HG03378 (cell line): ENCODE measurements at regions not wholly inside any gene's neighbourhood (a gene's known extent, or its start where the extent isn't known, plus 50 kb on each side); places are given as distances from the start of the nearest gene placed in this dataset.

ENCODE experiments used
- ATAC-seq: cut with Tn5 transposase; IDR thresholded peaks from one replicate; pipeline ENCODE4 v1.9.1; 2021; ENCODE audit warnings: mild to moderate bottlenecking, moderate library complexity; ENCODE audit not compliant: unreplicated experiment

DNA sequence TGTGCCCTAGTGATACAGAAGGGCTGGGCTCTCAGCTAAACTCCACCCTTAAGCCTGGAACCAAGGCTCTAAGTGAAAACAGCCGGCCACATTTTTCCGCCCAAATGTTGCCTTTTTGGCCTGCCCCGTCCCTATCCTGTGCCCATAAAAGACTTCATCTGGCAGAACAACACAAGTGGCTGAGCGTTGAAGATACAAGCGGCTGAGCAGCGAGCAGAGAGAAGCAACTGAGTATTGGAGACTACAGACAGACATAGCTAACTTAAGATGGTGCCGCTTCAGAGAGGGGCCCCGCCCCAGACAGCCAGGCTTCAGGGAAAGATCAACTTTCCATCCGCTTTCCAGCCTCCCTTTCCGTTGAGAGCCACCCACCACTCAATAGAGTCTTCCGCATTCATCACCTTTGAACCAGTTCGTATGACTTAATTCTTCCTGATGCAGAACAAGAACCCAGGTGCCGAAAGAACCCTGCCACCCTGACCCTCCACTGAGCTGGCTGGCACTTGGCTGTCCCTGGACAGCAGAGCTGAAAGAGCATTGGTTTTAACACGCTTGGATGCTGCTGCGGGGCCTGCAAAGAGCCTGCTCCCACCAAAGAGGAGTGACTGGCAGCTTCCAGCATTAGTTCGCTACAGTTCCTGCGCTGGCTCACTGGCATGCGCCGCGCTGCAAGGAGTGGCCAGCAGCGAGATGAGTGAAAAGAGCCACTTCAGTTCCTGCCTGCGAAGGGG lies 853.2 kb upstream of the INTU start:
- no peak for ATAC-seq

DNA sequence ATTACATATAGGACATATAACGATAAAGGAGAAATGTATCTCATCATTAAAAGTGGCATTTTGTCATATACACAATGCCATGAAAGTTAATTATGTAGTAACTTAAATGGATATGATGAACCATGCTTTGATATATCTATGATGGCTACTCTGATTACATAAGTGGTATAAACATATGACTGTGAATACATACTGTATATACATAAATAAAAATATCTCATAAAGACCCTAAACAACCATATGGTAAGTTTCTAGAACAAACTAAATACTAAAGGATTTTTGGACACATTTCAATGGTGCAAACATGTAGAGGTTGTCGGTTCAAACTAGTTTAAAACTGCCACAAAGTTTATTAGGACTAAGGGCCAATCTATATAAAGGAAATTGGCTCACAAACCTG lies 849.6 kb upstream of the INTU start:
- no peak for ATAC-seq

DNA sequence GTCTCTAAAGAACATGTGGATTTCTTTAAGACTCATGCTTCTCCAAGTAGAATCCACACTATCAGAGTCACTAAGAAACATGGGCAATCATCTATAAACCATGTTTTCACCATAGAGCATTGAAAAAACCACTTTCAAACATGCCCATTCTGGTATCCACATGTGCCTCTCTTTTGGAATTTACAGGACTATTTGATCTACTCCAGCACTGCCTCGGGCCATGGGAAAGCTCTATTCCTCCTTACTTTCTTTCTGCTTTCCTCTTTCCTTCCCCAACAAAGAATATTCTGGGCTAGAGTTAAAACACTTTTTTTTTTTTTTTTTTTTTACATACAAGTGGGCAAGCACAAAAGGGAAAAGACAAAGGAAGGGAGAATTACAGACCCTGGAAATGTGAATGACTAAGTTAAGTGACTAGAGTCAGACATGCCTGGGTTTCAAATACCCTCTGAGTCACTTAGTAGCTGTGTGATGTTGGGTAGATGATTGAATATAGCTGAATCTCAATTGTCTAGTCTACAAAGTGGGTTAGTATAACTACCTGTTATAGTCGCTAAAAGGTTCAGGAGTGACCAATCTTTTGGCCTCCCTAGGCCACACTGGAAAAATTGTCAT lies 847.7 kb upstream of the INTU start:
- ATAC-seq: no peak

DNA sequence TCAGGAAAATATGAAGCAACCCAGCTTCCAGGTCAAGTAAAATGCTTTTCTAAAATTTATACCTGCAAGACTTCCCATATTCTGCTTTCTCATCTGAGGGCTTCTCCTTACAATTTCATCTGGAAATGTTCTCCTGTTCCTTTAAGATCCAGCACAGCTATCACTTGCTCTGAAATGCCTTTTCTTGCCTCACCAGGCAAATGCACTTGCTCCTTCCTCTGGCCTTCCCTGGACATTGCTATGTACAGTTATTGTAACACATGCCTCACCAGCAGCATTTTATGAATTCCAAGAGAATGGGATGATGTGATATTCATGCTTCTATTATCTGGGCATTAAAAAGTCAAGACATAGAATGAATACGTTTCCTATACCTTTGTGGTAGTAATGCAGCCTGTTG lies 842.1 kb upstream of the INTU start:
- no peak for ATAC-seq

DNA sequence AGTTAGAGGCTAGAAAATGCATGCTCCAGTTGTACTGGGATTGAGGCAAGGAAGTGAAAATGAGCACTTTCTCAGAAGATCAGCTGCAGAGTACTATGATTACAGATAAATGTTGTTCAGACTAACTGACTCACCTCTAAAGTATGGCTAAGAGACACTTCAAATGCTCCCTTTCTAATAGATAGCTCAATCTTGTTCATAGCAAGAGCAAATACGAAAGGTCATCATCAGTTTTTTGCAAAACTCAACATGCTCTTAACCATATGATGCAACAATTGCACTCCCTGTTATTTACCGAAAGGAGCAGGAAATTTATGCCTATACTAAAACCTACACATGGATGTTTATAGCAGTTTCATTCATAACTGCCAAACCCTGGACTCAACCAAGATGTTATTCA lies 838.4 kb upstream of the INTU start:
- ATAC-seq: no peak

DNA sequence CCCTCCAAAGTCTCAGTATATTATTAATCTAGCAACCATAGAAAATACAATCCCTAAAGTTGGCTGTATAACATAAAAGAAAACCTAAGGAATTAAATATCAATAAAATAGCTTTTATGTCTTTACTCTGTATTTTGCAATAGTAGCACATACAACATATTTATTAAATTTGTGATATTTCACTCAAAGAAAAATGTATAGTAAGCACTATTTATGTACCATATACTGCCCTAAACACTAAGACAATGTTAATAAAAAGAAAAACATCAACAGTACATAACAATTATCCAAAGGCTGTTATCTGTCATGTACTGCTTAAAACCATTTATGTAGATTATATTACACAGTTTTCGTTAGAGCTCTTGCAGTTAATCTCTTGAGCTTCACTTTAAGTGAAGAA lies 834.5 kb upstream of the INTU start:
- no peak for ATAC-seq

DNA sequence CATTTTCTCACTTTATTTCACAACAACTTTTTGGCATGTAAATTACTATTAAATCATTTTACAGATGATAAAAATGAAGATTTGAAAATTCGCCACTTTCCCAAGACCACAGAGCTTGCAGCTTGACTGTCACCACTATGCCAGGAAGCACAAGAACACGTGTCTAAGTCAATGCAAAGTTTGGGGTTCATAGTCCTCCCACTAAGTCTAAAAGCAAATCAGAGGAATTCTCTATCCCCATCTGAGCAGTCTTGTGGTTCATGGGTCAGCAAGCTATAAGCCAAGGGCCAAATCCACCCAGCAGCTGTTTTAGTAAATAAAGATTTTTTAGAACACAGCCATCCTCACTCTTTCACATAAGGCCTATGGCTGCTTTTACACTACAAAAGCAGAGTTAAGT lies 833.3 kb upstream of the INTU start:
- ATAC-seq: no peak

DNA sequence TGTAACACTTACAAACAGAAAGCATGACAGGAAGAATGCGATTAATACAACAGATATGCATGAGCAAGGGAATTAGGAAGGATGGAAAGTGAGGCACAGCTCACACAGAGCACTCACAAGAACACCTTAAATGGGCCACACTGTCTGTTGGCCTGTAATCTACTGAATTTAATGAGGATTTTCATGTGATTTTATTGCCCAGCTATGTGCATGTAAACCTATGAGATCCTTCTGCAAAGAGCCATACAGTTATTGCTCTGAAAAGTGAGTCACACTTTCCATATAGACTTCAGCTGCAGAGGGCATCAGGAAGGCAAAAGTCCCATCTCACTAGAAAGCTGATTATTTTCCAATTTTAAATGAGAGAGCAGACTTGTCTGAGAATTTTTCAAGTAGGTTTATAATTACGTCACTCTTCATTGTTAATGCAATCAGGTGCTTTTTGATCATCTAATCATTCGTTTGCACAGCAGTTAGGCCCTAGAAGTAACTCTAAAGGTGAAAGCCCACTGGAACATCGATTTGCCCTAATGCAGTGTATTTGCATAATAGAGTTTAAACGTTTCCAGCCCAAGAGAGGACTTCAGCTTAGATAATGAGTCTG lies 832.7 kb upstream of the INTU start:
- ATAC-seq: no peak

DNA sequence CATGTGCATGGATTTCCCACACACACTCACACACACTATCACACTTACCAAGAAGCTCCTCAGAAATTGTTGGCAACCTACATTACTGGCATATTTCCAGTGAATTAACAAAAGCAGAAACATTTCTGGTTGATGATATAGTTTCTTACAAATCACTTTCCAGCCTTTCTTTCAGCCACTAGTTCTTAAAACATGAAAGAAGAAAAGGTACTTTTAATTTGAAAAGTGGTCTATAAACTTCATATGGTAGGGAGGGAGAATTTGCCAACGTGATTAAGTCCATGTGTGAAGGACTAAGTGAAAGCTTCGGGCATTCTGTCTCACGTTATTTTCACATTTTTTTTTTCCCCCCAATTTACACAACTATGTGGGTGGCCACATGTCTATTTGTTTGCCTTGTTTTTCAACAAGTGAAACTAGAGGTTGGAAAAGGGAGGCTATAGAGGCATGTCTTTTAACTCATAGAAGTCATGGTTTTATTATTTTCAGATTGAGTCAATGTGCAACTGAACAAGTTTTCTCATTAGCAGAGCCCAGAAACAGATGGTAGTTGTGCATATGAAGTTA lies 832.1 kb upstream of the INTU start:
- ATAC-seq: no peak

DNA sequence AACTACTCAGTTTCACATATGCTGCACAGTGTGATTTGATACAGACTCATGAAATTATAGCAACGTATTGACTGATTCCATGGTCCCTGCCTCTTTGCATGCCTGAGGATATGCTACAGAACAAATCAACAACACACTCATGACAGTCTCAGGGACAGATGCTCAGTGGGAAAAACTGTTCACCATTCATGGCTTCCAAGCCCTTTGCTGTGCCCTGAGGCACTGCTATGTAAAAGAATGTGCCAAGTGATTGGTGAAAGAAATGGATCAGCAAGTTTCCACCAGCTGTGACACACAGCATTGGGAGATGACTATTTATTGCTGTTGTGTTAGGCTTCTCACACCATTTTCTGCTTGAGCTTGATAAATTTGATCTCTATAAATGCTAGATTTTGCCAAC lies 825.6 kb upstream of the INTU start:
- ATAC-seq: no peak

DNA sequence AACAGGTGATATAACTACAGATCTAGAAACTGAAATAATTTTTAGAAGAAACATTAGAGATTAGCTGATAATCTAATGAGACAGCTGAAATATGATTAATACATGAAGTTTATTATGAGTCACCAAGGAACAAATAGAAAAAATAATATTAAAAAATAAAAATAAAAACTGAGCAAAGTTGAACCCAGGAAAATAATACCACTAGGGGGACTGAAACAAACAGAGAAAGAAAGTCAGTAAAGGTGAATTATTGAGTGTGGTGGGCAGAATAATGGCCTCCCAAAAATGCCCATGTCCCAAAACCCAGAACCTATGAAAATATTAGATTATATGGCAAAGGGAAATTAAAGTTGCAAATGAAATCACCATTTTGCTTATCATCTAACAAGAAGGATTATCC lies 820.7 kb upstream of the INTU start:
- no peak for ATAC-seq

DNA sequence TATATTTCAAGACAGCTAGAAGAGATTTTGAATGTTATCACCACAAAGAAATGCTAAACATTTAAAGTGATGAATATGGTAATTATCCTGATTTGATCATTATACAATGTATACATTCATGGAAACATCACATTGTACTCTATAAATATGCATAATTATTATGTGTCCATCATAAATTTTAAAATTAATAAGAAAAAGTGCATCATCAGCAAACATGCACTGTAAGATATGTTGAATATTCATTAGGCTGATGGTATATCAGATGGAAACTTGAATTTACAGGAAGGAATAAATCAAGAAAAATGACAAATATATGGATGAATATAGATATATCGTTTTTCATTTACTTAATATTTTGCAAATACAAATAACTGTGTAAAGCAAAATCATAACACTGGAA lies 812.1 kb upstream of the INTU start:
- no peak for ATAC-seq

DNA sequence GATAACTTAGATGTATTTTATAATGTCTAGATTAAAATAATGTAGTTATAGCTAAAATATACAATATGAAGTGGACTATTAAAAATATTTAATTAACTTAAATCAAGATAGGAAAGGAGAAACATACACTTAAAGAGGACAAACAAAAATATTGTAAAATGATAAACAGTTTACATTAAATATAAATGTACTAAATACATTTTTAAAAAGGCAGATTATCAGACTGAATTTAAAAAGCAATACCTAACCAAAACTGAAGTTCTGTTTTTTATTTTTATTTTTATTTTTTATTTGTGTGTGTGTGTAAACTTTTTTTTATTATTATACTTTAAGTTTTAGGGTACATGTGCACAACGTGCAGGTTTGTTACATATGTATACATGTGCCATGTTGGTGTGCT lies 811.6 kb upstream of the INTU start:
- no peak for ATAC-seq

DNA sequence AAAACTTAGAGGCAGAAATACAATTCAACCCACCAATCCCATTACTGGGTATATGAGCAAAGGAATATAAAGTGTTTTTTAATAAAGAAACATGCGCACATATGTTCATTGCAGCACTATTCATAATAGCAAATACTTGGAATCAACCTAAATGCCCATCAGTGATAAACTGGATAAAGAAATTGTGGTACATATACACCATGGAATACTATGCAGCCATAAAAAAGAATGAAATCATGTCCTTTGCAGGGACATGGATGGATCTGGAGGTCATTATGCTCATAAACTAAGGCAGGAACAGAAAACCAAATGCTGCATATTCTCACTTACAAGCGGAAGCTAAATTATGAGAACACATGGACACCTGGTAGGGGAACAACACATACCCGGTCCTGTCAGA lies 807.7 kb upstream of the INTU start:
- no peak for ATAC-seq

DNA sequence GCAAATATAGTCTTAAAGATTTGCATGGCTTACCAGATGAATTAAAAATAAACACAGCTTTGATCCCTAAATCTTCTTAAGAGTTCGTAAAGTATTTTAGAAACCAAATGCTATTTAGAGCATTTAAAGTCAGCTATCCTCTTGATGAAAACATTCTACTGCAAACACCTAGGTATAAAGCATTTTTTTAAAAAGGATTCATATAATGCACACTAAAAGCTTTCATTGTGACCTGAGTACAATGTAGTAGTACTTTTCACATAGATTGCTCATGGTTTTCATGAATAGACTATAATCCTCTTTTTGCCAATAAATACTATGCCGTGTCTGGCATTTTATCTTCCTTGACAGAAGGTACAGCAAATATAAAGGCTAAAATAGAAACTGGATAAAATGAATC lies 805.1 kb upstream of the INTU start:
- no peak for ATAC-seq

DNA sequence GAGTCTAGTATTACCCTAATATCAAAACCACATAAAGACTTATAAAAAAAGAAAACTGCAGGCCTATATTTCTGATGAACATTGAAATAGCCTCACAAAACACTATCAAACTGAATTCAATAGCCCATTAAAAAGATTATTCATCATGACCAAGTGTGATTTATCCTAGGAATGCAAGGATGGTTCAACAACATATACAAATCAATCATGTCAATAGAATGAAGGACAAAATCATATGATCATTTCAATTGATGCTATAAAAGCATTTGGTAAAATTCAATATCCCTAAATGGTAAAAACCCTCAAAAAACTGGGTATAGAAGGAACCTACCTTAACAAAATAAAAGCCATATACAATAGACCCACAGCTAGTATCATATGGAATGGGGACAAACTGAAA lies 797.9 kb upstream of the INTU start:
- no peak for ATAC-seq

DNA sequence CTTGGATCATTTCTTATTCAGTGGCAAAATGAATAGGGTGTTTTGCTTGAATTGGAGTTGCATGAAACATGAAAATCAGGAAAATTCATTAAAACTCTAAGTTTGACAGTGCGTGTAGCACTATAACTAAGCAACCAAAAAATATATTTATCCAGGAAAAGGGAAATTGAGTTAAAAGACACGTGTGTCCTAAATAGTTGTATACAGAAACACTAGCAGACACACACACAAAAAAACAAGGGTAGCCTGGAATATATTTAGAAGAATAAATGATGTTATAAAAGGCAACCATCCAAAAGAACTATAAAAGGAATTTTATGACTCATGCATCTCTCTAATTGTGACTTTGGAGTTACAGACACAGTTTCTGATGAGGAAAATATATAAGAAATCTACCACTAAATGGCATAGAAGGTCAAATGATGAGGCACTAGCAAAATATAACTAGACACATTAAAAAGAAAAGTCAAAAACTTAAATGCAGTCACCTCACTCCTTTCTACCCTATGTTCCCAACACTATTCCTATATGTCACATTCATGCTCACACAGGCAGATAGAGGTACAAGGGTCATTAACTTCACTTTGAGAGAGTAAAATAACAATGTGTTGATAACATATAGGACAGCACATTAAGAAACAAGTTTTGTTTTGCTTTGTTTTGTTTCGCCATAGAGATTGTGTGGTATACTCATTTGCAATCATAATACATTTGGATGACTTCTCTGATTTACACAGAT lies 793.6 kb upstream of the INTU start:
- ATAC-seq: no peak

DNA sequence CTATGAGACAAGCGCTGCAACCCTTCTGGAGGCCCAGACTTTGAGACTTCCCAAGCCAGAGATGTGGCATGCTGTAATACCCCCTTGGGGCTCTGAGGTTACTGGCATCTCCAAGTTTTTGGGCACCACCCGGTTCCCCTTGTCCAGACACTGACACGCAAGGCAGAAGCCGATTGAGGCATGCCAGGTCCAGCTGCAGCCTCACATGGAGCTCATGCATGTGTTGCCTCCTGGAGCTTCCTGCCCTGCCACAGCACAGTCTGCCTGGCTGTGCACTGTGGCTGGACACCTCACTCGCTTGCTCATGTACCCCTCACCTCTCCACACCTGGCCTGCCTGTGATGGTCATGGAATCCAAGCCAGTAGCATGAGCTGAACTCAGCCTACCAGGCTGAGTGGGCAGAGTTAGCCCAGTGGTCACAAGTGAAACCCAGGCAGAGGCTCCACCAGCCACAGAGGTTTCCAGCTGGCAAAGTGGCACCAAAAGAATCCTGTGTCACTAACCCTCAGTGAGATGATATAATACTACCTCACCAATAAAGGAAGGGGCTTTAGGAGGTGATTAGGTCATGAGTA lies 789.2 kb upstream of the INTU start:
- no peak for ATAC-seq

DNA sequence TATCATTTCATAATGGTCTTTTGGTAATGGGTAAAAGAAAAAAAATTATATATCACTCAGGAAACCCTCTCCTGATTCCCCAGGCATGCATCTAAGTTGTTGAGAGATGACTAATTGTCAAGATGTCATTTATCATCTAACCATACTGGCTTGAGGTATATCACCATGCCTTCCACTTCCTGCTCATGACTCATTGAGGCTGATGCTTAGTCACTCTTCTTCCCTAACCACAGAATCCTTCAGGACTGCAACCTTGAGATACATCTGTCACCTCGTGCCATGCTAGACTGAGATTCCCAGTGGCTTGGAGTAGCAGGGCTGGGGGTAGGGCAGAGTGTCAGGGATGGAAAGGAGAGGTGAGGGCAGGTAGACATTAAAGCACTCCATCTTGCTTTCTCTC lies 782.5 kb upstream of the INTU start:
- ATAC-seq: peak; percentile 68

DNA sequence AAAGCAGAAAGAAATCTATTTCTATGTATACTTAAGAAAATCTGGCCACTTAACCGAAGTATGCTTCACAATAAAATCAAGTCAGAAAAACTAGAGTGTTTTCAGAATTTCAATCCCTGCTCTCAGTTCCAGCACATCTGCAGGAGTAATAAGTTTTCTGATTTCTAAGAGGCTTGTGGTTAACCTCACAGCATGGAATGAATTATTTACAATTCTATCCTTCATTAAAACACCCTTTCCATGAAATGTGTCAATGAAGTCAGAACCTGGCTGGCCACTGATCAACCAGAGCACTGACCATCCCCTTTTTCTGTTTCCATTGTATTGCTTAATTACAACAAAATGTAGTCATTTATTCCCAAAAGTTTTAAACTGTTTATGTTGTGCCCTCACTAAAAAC lies 781.4 kb upstream of the INTU start:
- no peak for ATAC-seq

DNA sequence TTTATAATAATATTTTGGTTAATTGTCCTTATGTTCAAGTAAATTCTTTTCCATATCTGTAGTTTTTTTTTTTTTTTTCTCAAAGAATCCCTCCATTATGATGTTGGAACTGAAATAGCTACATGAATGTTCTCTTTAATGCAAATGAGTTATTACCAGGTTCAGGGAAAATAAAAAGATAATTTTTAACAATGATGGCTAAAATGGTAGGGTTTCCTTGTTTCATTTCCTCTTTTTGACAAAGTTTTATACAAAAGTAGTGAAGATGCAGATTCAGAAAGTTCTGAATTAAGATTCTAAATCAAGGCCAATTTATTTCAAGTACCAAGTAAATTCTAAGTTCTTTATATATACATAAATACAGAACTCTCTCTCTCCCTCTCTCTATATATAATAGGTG lies 779.0 kb upstream of the INTU start:
- ATAC-seq: peak; percentile 69
